Kidney (tissue), 13 donors: ENCODE measurements at regions not wholly inside any gene's neighbourhood (a gene's known extent, or its start where the extent isn't known, plus 50 kb on each side); places are given as distances from the start of the nearest gene placed in this dataset.

Experiments
- DNase-seq, 5 donors: peaks; one replicate each; pipeline ENCODE4 v3.0.0-alpha.2; 2013 to 2020
- FAIRE-seq: peaks from 2 replicates; lab custom pipeline; 2012; peaks lifted over from hg19 to GRCh38; lab: Jason Lieb, UNC
- H3K27ac ChIP-seq, 2 donors: one replicate each; pipeline ENCODE4 v1.7.0; 2013; ENCODE audit warnings: low read depth in 2 of 2, low read length in 2 of 2, inconsistent platforms in 1 of 2
- H3K27me3 ChIP-seq: one replicate; pipeline ENCODE4 v1.7.1; 2013; ENCODE audit warnings: low read length, inconsistent platforms; ENCODE audit not compliant: control insufficient read depth, insufficient read depth
- H3K36me3 ChIP-seq, 3 donors: one replicate each; pipeline versions ENCODE4 v1.7.0 to v1.7.1; 2013; ENCODE audit warnings: low read length in 3 of 3, control low read depth in 1 of 3, inconsistent platforms in 1 of 3; ENCODE audit not compliant: insufficient read depth in 3 of 3, control insufficient read depth in 2 of 3
- H3K4me1 ChIP-seq, 3 donors: one replicate each; pipeline versions ENCODE4 v1.7.0 to v1.7.1; 2013; ENCODE audit warnings: low read length in 3 of 3, inconsistent platforms in 1 of 3, low read depth in 1 of 3; ENCODE audit not compliant: control insufficient read depth in 2 of 3, insufficient read depth in 2 of 3
- H3K4me3 ChIP-seq, 3 donors: one replicate each; pipeline versions ENCODE4 v1.7.0 to v1.8.1; 2013; ENCODE audit warnings: low read length in 3 of 3, control low read depth in 1 of 3, inconsistent platforms in 1 of 3
- H3K9ac ChIP-seq, 3 donors: one replicate each; pipeline versions ENCODE4 v1.7.0 to v1.7.1; 2013; ENCODE audit warnings: low read length in 3 of 3, control low read depth in 1 of 3, inconsistent platforms in 1 of 3
- H3K9me3 ChIP-seq, 3 donors: one replicate each; pipeline versions ENCODE4 v1.7.0 to v1.7.1; 2013; ENCODE audit warnings: low read length in 3 of 3, control low read depth in 1 of 3, inconsistent platforms in 1 of 3; ENCODE audit not compliant: control insufficient read depth in 2 of 3, insufficient read depth in 1 of 3
- intact Hi-C: fragments of 100-400 bp; cut with DNase I; formaldehyde crosslinking; loops from one replicate; pipeline ENCODE4 v1.11.1; 2022
- TF ChIP-seq, protein P1 (sequence below): IDR thresholded peaks from 3 replicates; pipeline ENCODE4 v1.5.1; 2012; ENCODE audit warnings: mild to moderate bottlenecking, moderate library complexity, borderline replicate concordance; ENCODE audit not compliant: insufficient read depth; ENCODE audit errors: extremely low read depth
- donor health status: control.
- donor health status: control.
- donor health status: control.
- donor health status: control.
- donor health status: control.
- donor health status: DM: yes; HTN: yes; CAD: no.
- donor health status: Normal renal cell carcinoma (clear cell type).

DNA sequence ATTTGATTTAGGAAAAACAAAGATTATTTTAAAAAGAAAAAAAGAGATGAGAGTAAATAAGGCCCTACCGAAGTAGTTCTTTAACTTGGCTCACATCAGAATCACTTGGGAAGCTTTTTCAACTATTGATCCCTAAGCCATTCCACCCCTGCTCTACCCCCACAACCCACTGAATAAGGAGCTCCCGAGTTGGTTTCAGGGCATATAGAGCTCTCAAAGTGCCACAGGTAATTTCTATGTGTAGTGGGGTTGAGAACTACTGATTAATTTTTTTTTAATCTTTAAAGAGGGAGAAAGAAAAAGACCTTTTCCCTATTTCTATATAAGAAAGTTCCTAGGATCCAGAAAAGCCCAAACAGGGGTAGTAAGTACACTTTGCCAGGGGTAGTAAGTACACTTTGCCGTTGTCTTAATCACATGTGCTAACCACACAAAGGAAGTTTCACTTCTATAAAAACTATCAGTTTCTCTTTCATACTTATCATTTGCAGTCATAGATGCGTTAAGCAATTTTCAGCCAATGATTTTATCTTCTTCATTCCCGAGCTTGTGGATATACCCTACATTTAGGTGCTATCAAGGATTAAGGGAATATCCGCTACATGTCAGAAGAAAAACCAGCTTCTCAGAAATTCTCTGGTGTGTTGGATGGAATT, 108.4 kb upstream of the ZC3H12C start:
- TF ChIP-seq, protein P1, sequence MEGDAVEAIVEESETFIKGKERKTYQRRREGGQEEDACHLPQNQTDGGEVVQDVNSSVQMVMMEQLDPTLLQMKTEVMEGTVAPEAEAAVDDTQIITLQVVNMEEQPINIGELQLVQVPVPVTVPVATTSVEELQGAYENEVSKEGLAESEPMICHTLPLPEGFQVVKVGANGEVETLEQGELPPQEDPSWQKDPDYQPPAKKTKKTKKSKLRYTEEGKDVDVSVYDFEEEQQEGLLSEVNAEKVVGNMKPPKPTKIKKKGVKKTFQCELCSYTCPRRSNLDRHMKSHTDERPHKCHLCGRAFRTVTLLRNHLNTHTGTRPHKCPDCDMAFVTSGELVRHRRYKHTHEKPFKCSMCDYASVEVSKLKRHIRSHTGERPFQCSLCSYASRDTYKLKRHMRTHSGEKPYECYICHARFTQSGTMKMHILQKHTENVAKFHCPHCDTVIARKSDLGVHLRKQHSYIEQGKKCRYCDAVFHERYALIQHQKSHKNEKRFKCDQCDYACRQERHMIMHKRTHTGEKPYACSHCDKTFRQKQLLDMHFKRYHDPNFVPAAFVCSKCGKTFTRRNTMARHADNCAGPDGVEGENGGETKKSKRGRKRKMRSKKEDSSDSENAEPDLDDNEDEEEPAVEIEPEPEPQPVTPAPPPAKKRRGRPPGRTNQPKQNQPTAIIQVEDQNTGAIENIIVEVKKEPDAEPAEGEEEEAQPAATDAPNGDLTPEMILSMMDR: no peak

DNA sequence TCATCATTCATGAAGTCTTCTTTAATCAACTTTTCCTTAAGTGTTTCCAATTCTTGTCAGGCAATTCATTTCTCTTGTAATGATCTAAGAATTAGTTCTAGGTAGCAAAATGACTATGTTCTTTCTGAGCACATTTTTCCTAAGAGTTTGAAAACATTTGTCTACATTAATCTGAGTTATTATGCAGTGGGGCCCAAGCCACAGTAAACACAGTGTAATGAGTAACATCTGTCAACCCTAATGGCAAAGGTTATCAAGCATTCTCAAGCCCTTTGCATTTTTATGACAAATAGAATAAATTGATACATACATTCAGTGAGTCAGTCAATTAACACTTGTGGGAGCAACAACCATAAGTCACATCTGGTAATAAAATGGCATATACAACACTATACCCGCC, 106.7 kb upstream of the ZC3H12C start:
- no peak for FAIRE-seq
- TF ChIP-seq, protein P1: no peak
- no peaks in the 10 kb centered on the region for H3K27me3 ChIP-seq
- no peaks in the 10 kb centered on the region for H3K4me1 ChIP-seq
- no peak overlapping the region for H3K4me3 ChIP-seq
- no peak overlapping the region for H3K27ac ChIP-seq
- intact Hi-C loops: no loop called here
- H3K9ac ChIP-seq: no peak overlapping the region
- no peaks in the 10 kb centered on the region for H3K36me3 ChIP-seq
- DNase-seq: peak in 1 of 5 donors; percentile 4
- no peaks in the 10 kb centered on the region for H3K9me3 ChIP-seq

More for the DNA sequence above, 108.4 kb upstream of the ZC3H12C start:
- no peaks in the 10 kb centered on the region for H3K9me3 ChIP-seq
- H3K9ac ChIP-seq: no peak overlapping the region
- no peak for FAIRE-seq
- no peak for DNase-seq
- no peak overlapping the region for H3K4me3 ChIP-seq
- H3K27ac ChIP-seq: no peak overlapping the region
- H3K36me3 ChIP-seq: no peaks in the 10 kb centered on the region
- no peaks in the 10 kb centered on the region for H3K27me3 ChIP-seq
- intact Hi-C loops: no loop called here
- no peaks in the 10 kb centered on the region for H3K4me1 ChIP-seq

DNA sequence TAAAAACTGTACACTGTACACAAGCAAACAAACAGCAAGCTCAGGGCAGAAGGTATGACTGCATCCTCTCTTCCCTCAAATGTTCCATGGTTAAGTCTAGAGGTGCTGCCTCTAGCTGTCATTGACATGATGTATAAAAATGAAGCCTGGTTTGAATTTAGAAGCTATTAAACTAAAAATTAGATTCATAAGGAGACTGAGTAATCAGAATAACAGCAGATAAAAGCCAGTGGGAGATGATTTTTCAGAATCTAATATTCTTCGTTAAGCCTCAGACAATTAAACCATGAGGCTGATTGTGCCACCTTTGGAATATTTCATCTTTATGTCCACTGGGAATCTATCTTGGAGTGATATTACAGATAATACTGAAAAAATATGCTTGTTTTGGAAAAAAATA, 101.4 kb upstream of the ZC3H12C start:
- Histone ChIP-seq H3K4me1 (no peaks in the 10 kb centered on the region), H3K9me3 (no peaks in the 10 kb centered on the region), H3K4me3 (no peak overlapping the region), H3K9ac (no peak overlapping the region), H3K27me3 (no peaks in the 10 kb centered on the region), H3K36me3 (no peaks in the 10 kb centered on the region), H3K27ac (no peak overlapping the region)
- TF ChIP-seq, protein P1: no peak
- intact Hi-C loops: no loop called here
- DNase-seq (no peak), FAIRE-seq (no peak)

DNA sequence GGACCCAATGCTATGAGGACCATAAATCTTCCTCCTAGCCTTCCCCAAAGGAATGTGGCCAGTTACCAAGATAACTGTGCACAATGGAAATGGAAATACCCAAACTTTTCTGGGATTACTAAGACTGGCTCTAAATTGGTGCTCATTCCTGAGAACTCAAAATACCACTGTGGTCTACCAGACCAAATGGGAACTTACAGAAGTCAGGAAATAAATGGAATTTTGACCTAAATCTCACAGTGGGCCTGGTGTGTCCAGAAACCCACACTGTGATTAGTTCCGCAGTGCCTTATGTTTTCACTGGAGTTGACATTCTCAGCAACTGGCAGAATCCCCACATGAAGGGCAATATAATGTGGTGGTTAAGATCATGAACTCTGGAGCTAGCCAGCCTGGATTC, 99.4 kb upstream of the ZC3H12C start:
- FAIRE-seq: no peak
- intact Hi-C loops: no loop called here

More for the DNA sequence above, 99.4 kb upstream of the ZC3H12C start:
- Histone ChIP-seq H3K27ac (no peak overlapping the region), H3K36me3 (no peaks in the 10 kb centered on the region), H3K9ac (no peak overlapping the region), H3K4me3 (no peak overlapping the region), H3K4me1 (no peaks in the 10 kb centered on the region), H3K9me3 (no peaks in the 10 kb centered on the region), H3K27me3 (no peaks in the 10 kb centered on the region)
- DNase-seq: no peak
- TF ChIP-seq, protein P1: no peak
